ENCODE measurements at regions not wholly inside any gene's neighbourhood (a gene's known extent, or its start where the extent isn't known, plus 50 kb on each side); places are given as distances from the start of the nearest gene placed in this dataset.

DNA sequence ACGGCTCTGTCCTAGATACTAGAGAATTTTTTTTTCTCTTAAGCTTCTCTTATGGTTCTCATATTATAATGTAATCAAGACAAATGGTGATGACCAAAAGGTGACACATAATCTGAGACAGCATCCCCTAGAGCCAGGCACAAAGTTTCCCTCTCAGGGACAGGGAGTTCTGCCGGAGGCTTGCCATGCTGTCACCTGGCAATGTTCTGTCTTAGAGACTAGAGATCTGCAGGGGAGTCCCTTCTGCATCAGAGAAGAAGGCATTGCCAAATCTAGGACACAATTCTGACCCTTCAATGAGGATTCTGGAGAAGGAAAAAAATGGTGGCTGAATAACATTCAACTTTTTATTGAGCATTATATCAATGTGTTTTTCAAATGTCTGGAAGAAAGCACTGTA, 261.2 kb upstream of the TRPC7 start:
- Mint-ChIP-seq H3K4me1 (ENCODE audit: low read depth, unreplicated experiment) (no peaks in the 10 kb centered on the region), H3K4me3 (ENCODE audit: unreplicated experiment) (no peak overlapping the region), H3K36me3 (ENCODE audit: insufficient read depth, unreplicated experiment) (no peaks in the 10 kb centered on the region), H3K9me3 (ENCODE audit: unreplicated experiment) (no peaks in the 10 kb centered on the region), H3K27me3 (ENCODE audit: insufficient read depth, unreplicated experiment) (no peaks in the 10 kb centered on the region), H3K27ac (ENCODE audit: unreplicated experiment) (no peak overlapping the region)
- CTCF ChIA-PET: no interaction called here
- BruUV-seq (replicated peaks): no TSS peak
- Histone ChIP-seq H3K4me3 (ENCODE audit: low read depth, low read length) (no peak overlapping the region), H3K9me3 (no peaks in the 10 kb centered on the region), H3K27me3 (replicated peaks; ENCODE audit: control insufficient read depth, insufficient read depth, low read length) (no peaks in the 10 kb centered on the region; the same call in 1 of the 2 replicates), H3K4me1 (no peaks in the 10 kb centered on the region), H3K36me3 (ENCODE audit: control insufficient read depth, insufficient read depth, low read length) (no peaks in the 10 kb centered on the region)
- POLR2A ChIA-PET: no interaction called here
- DNase-seq: no peak
- intact Hi-C loops (cut with micrococcal nuclease; ENCODE audit: unreplicated experiment): no loop called here
- TF ChIP-seq, protein P1, sequence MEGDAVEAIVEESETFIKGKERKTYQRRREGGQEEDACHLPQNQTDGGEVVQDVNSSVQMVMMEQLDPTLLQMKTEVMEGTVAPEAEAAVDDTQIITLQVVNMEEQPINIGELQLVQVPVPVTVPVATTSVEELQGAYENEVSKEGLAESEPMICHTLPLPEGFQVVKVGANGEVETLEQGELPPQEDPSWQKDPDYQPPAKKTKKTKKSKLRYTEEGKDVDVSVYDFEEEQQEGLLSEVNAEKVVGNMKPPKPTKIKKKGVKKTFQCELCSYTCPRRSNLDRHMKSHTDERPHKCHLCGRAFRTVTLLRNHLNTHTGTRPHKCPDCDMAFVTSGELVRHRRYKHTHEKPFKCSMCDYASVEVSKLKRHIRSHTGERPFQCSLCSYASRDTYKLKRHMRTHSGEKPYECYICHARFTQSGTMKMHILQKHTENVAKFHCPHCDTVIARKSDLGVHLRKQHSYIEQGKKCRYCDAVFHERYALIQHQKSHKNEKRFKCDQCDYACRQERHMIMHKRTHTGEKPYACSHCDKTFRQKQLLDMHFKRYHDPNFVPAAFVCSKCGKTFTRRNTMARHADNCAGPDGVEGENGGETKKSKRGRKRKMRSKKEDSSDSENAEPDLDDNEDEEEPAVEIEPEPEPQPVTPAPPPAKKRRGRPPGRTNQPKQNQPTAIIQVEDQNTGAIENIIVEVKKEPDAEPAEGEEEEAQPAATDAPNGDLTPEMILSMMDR (IDR thresholded peaks at IDR 0.05; ENCODE audit: insufficient read depth in 1 of 2, low read depth in 1 of 2, low read length in 1 of 2, severe bottlenecking in 1 of 2, unreplicated experiment in 1 of 2): no peak

- H3K4me1 ChIP-seq: no peaks in the 10 kb centered on the region; the same call in 1 of the 2 replicates
- no peak overlapping the region for H3K4me3 ChIP-seq (ENCODE audit: low read depth, low read length)
- Mint-ChIP-seq H3K9me3 (ENCODE audit: unreplicated experiment) (no peaks in the 10 kb centered on the region), H3K27me3 (ENCODE audit: insufficient read depth, unreplicated experiment) (no peaks in the 10 kb centered on the region), H3K4me1 (ENCODE audit: low read depth, unreplicated experiment) (no peaks in the 10 kb centered on the region), H3K27ac (ENCODE audit: unreplicated experiment) (no peak overlapping the region), H3K4me3 (ENCODE audit: unreplicated experiment) (no peak overlapping the region), H3K36me3 (ENCODE audit: insufficient read depth, unreplicated experiment) (no peaks in the 10 kb centered on the region)
- ChIA-PET CTCF (no interaction called here), POLR2A (no interaction called here)
- DNase-seq: no peak
- no peaks in the 10 kb centered on the region for H3K9me3 ChIP-seq
- TF ChIP-seq, protein P1 (IDR thresholded peaks at IDR 0.05; ENCODE audit: insufficient read depth in 1 of 2, low read depth in 1 of 2, low read length in 1 of 2, severe bottlenecking in 1 of 2, unreplicated experiment in 1 of 2): no peak
- no TSS peak for BruUV-seq (replicated peaks)
- H3K36me3 ChIP-seq (ENCODE audit: control insufficient read depth, insufficient read depth, low read length): no peaks in the 10 kb centered on the region
- intact Hi-C loops (cut with micrococcal nuclease; ENCODE audit: unreplicated experiment): no loop called here
- H3K27me3 ChIP-seq (replicated peaks; ENCODE audit: control insufficient read depth, insufficient read depth, low read length): no peaks in the 10 kb centered on the region; the same call in 1 of the 2 replicates
These were observed 257.4 kb upstream of the TRPC7 start for GRCh38 chr5:136622747-136623146.

- Mint-ChIP-seq H3K36me3 (ENCODE audit: insufficient read depth, unreplicated experiment) (no peaks in the 10 kb centered on the region), H3K9me3 (ENCODE audit: unreplicated experiment) (no peaks in the 10 kb centered on the region), H3K4me1 (ENCODE audit: low read depth, unreplicated experiment) (no peaks in the 10 kb centered on the region), H3K4me3 (ENCODE audit: unreplicated experiment) (no peak overlapping the region), H3K27me3 (ENCODE audit: insufficient read depth, unreplicated experiment) (no peaks in the 10 kb centered on the region), H3K27ac (ENCODE audit: unreplicated experiment) (no peak overlapping the region)
- Histone ChIP-seq H3K36me3 (ENCODE audit: control insufficient read depth, insufficient read depth, low read length) (no peaks in the 10 kb centered on the region), H3K4me3 (ENCODE audit: low read depth, low read length) (no peak overlapping the region), H3K4me1 (no peaks in the 10 kb centered on the region; the same call in 1 of the 2 replicates), H3K9me3 (no peaks in the 10 kb centered on the region), H3K27me3 (replicated peaks; ENCODE audit: control insufficient read depth, insufficient read depth, low read length) (no peaks in the 10 kb centered on the region; the same call in 1 of the 2 replicates)
- TF ChIP-seq, protein P1 (IDR thresholded peaks at IDR 0.05; ENCODE audit: insufficient read depth in 1 of 2, low read depth in 1 of 2, low read length in 1 of 2, severe bottlenecking in 1 of 2, unreplicated experiment in 1 of 2): no peak
- ChIA-PET POLR2A (no interaction called here), CTCF (no interaction called here)
- BruUV-seq (replicated peaks): no TSS peak
- intact Hi-C loops (cut with micrococcal nuclease; ENCODE audit: unreplicated experiment): no loop called here
- DNase-seq: no peak
These were observed 256.4 kb upstream of the TRPC7 start for GRCh38 chr5:136621743-136622142.

Data from Caco-2 (cell line).